Fibroblast of the aortic adventitia (primary cell): ENCODE measurements at regions not wholly inside any gene's neighbourhood (a gene's known extent, or its start where the extent isn't known, plus 50 kb on each side); places are given as distances from the start of the nearest gene placed in this dataset.
A peak's percentile ranks its signal among the peaks of the same experiment; 100 is the strongest.
"Not testable (repeated sequence)": the region's sequence is repeated elsewhere in the genome, so short reads cannot be mapped to it uniquely, and the experiment has no call there.

Experiments used
- DNase-seq: peaks from one replicate; pipeline ENCODE4 v3.0.0-alpha.2; 2010; ENCODE audit warnings: low read depth
- H3K4me3 ChIP-seq: 2 replicates; pipeline ENCODE4 v1.5.1; 2011; ENCODE audit warnings: low read depth, mild to moderate bottlenecking, control low read depth, low read length, moderate library complexity
- CTCF ChIP-seq: IDR thresholded peaks from 2 replicates; pipeline ENCODE4 v1.5.1; 2011; ENCODE audit warnings: mild to moderate bottlenecking, low read length, control low read depth, inconsistent platforms; ENCODE audit not compliant: insufficient read depth

- TF ChIP-seq CTCF: no peak
- H3K4me3 ChIP-seq: no peak overlapping the region
- no peak for DNase-seq
Measured at GRCh38 chrX:10697616-10698317, 77.4 kb upstream of the MID1 start.

DNA sequence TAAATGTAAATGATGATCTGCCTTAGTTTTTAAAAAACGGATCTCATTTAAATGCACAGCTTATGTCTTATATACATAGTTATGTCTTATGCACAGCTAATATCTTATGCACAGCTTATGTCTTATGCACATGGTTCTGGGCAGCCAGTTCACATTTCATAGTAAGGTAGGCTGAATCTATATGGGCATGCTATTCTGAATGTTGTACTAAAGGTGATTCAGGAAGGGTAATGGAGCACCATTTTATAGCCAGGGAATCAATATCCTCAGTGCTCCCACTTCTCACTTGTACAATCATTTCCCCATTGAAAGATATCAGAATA, 77.9 kb upstream of the MID1 start:
- H3K4me3 ChIP-seq: no peak overlapping the region
- no peak for DNase-seq
- no peak for TF ChIP-seq CTCF

DNA sequence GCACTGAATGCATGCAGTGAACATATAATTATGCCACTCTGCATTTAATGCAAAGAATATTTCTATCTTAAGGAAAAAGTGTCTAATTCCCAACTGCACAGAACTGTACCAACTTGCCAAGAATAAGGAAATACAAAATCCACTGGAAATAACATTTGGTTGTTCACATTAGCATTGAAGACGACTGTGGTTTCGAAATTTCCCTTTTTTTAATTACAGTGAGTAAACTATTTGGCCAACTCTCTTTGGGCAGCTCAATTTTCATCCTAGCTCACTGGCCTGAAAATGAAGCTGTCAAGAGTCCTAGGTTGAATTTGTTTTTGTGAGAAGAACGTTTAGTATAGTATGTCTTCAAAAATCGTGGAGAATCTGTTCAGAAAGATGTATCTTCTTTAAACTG, 81.6 kb upstream of the MID1 start:
- no peak for TF ChIP-seq CTCF
- no peak overlapping the region for H3K4me3 ChIP-seq
- peak; percentile 1 for DNase-seq

- not testable (repeated sequence) for H3K4me3 ChIP-seq, DNase-seq
- peak; percentile 23 for TF ChIP-seq CTCF
Measured at GRCh38 chrX:10706342-10706741, 86.0 kb upstream of the MID1 start.

GRCh38 chrX:10707773-10708172, 87.4 kb upstream of the MID1 start:
- DNase-seq: no peak
- TF ChIP-seq CTCF: no peak
- H3K4me3 ChIP-seq: no peak overlapping the region

GRCh38 chrX:10709276-10709675, 88.9 kb upstream of the MID1 start:
- no peak overlapping the region for H3K4me3 ChIP-seq
- no peak for TF ChIP-seq CTCF
- no peak for DNase-seq

DNA sequence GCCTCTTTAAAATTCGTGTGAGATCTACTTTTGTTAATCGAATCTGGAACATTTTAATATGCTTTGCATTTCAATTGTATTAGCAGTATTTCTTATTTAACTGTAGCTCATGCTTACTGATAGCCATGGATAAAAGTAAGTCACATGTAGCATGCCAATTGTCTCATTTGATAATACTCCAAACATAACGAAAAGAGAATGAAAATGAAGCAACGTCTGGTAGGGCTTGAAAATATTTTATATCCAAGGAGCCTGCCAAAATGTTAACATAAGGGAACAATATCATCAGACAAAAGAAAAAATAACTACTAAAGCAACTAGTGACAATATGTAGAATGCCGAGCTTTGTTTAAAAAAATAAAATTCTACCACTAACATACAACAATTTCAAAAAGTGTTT, 94.1 kb upstream of the MID1 start:
- H3K4me3 ChIP-seq: no peak overlapping the region
- peak; percentile 3 for DNase-seq
- TF ChIP-seq CTCF: no peak
